Ishikawa (cell line): ENCODE measurements at regions not wholly inside any gene's neighbourhood (a gene's known extent, or its start where the extent isn't known, plus 50 kb on each side); places are given as distances from the start of the nearest gene placed in this dataset.

Experiments used
- CEBPB ChIP-seq: IDR thresholded peaks from 2 replicates; pipeline ENCODE4 v1.6.1; 2012
- CREB1 ChIP-seq: IDR thresholded peaks from 2 replicates; pipeline ENCODE4 v1.6.1; 2012; ENCODE audit warnings: low read depth
- EGR1 ChIP-seq: IDR thresholded peaks from 2 replicates; pipeline ENCODE4 v1.6.1; 2012
- EP300 ChIP-seq: IDR thresholded peaks from 2 replicates; pipeline ENCODE4 v1.6.1; 2012; ENCODE audit warnings: borderline replicate concordance
- FOXM1 ChIP-seq: IDR thresholded peaks from 2 replicates; pipeline ENCODE4 v1.6.1; 2012; ENCODE audit warnings: low read depth, borderline replicate concordance
- NFIC ChIP-seq: IDR thresholded peaks from 2 replicates; pipeline ENCODE4 v1.6.1; 2012
- RAD21 ChIP-seq: IDR thresholded peaks from 2 replicates; pipeline ENCODE4 v1.6.1; 2012; ENCODE audit warnings: low read depth
- TAF1 ChIP-seq: IDR thresholded peaks from 2 replicates; pipeline ENCODE4 v1.6.1; 2012; ENCODE audit warnings: low read depth, mild to moderate bottlenecking
- TEAD4 ChIP-seq: IDR thresholded peaks from 2 replicates; pipeline ENCODE4 v1.6.1; 2012
- TF ChIP-seq, protein P1 (sequence below): IDR thresholded peaks from 2 replicates; pipeline ENCODE4 v1.6.1; 2012; ENCODE audit warnings: low read depth, mild to moderate bottlenecking
- TF ChIP-seq, protein P2 (sequence below): IDR thresholded peaks from 2 replicates; pipeline ENCODE4 v1.6.1; 2012
- TF ChIP-seq, protein P3 (sequence below): IDR thresholded peaks from 2 replicates; pipeline ENCODE4 v1.6.1; 2012

DNA sequence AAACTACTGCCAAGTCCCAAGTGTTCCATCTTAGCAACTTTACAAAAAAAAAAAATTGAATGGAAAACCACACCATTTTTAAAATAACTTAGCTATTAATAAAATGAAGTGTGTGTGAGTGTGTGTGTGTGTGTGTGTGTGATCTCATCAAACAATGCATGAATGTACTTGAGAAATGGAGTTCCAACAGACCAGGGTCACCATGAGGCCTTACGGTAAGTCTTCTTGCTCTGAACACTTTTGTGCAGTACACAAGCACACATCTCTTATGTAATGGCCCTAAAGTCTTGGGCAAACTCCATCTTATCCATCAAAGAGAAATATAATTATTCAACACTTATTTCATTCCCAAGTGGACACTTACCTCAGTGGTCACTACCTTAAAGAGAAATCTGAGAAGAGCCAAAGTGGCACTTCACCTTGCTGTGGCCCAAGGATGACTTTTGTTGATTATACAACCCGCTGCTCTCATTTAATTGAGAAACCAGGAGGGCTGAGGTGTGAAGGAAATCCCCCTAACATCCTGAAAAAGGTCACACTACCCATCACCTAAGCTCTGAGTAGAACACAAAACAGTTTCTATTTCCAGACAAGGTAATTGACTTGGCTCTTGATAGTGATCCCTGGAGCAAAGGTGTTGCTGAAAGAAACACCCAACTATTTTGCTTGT is 96.5 kb upstream of the PRDX4 start:
- TF ChIP-seq RAD21 = no peak
- TF ChIP-seq, protein P1, sequence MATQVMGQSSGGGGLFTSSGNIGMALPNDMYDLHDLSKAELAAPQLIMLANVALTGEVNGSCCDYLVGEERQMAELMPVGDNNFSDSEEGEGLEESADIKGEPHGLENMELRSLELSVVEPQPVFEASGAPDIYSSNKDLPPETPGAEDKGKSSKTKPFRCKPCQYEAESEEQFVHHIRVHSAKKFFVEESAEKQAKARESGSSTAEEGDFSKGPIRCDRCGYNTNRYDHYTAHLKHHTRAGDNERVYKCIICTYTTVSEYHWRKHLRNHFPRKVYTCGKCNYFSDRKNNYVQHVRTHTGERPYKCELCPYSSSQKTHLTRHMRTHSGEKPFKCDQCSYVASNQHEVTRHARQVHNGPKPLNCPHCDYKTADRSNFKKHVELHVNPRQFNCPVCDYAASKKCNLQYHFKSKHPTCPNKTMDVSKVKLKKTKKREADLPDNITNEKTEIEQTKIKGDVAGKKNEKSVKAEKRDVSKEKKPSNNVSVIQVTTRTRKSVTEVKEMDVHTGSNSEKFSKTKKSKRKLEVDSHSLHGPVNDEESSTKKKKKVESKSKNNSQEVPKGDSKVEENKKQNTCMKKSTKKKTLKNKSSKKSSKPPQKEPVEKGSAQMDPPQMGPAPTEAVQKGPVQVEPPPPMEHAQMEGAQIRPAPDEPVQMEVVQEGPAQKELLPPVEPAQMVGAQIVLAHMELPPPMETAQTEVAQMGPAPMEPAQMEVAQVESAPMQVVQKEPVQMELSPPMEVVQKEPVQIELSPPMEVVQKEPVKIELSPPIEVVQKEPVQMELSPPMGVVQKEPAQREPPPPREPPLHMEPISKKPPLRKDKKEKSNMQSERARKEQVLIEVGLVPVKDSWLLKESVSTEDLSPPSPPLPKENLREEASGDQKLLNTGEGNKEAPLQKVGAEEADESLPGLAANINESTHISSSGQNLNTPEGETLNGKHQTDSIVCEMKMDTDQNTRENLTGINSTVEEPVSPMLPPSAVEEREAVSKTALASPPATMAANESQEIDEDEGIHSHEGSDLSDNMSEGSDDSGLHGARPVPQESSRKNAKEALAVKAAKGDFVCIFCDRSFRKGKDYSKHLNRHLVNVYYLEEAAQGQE = no peak
- TF ChIP-seq NFIC = no peak
- TF ChIP-seq TEAD4 = no peak
- TF ChIP-seq CREB1 = no peak
- TF ChIP-seq TAF1 = no peak
- TF ChIP-seq FOXM1 = no peak
- no peak for TF ChIP-seq EP300
- no peak for TF ChIP-seq CEBPB
- TF ChIP-seq, protein P2, sequence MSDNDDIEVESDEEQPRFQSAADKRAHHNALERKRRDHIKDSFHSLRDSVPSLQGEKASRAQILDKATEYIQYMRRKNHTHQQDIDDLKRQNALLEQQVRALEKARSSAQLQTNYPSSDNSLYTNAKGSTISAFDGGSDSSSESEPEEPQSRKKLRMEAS = no peak
- TF ChIP-seq, protein P3, sequence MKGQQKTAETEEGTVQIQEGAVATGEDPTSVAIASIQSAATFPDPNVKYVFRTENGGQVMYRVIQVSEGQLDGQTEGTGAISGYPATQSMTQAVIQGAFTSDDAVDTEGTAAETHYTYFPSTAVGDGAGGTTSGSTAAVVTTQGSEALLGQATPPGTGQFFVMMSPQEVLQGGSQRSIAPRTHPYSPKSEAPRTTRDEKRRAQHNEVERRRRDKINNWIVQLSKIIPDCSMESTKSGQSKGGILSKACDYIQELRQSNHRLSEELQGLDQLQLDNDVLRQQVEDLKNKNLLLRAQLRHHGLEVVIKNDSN = no peak
- no peak for TF ChIP-seq EGR1
